Natural killer cell (primary cell): ENCODE measurements at regions not wholly inside any gene's neighbourhood (a gene's known extent, or its start where the extent isn't known, plus 50 kb on each side); places are given as distances from the start of the nearest gene placed in this dataset.

Experiments used
- ATAC-seq, 3 donors: fragments of 150-1000 bp in 2 of 3; fragments of 200-7000 bp in 1 of 3; cut with Tn5 transposase; 1 replicate in 1 of 3; 2 replicates in 2 of 3; pipeline ENCODE4 v1.10.0; 2021; ENCODE audit warnings: mild to moderate bottlenecking in 2 of 3, moderate library complexity in 2 of 3
- DNase-seq, 2 donors: peaks; one replicate each; pipeline versions ENCODE4 v3.0.0 to v3.0.0-alpha.2; 2013 to 2021; ENCODE audit warnings: mixed read lengths in 1 of 2
- H3K27ac ChIP-seq: one replicate; pipeline ENCODE4 v1.5.1; 2013; ENCODE audit warnings: mild to moderate bottlenecking, low read length
- H3K27me3 ChIP-seq: one replicate; pipeline ENCODE4 v1.6.1; 2013; ENCODE audit warnings: low read length; ENCODE audit not compliant: control insufficient read depth, insufficient read depth
- H3K36me3 ChIP-seq: one replicate; pipeline ENCODE4 v1.6.1; 2013; ENCODE audit warnings: low read length; ENCODE audit not compliant: control insufficient read depth, insufficient read depth
- H3K4me1 ChIP-seq: one replicate; pipeline ENCODE4 v1.6.1; 2013; ENCODE audit warnings: low read length; ENCODE audit not compliant: control insufficient read depth, insufficient read depth
- H3K4me3 ChIP-seq: one replicate; pipeline ENCODE4 v1.5.1; 2013; ENCODE audit warnings: low read length
- H3K9me3 ChIP-seq: one replicate; pipeline ENCODE4 v1.6.1; 2013; ENCODE audit warnings: low read length; ENCODE audit not compliant: control insufficient read depth, insufficient read depth
- H3K27ac Mint-ChIP-seq, 2 donors: one replicate each; pipeline ENCODE4 v1.8.0; 2022; ENCODE audit warnings: mild to moderate bottlenecking in 2 of 2, mixed read lengths in 2 of 2, moderate library complexity in 1 of 2
- H3K27me3 Mint-ChIP-seq, 2 donors: one replicate each; pipeline ENCODE4 v1.8.0; 2022; ENCODE audit warnings: low read depth in 2 of 2, mixed read lengths in 2 of 2
- H3K36me3 Mint-ChIP-seq: one replicate; pipeline ENCODE4 v1.8.0; 2022; ENCODE audit warnings: mixed read lengths
- H3K4me1 Mint-ChIP-seq, 2 donors: one replicate each; pipeline ENCODE4 v1.8.0; 2022; ENCODE audit warnings: mixed read lengths in 2 of 2
- H3K4me3 Mint-ChIP-seq: one replicate; pipeline ENCODE4 v1.8.0; 2022; ENCODE audit warnings: mild to moderate bottlenecking, moderate library complexity, mixed read lengths
- H3K9me3 Mint-ChIP-seq, 2 donors: one replicate each; pipeline ENCODE4 v1.8.0; 2022; ENCODE audit warnings: mixed read lengths in 2 of 2
- CTCF ChIP-seq: fragments of 200-600 bp; IDR thresholded peaks from one replicate; pipeline ENCODE4 v1.8.0; 2022; ENCODE audit warnings: antibody characterized with exemption
- WGBS: methylation state at CpG from one replicate; pipeline ENCODE4 v1.1.7; 2013; ENCODE audit warnings: missing lambda C conversion rate; ENCODE audit not compliant: insufficient coverage; 5-methylcytosine and 5-hydroxymethylcytosine counted together
- intact Hi-C: fragments of 100-400 bp; cut with micrococcal nuclease; formaldehyde crosslinking; loops from one replicate; pipeline ENCODE4 v1.14.2; 2022

DNA sequence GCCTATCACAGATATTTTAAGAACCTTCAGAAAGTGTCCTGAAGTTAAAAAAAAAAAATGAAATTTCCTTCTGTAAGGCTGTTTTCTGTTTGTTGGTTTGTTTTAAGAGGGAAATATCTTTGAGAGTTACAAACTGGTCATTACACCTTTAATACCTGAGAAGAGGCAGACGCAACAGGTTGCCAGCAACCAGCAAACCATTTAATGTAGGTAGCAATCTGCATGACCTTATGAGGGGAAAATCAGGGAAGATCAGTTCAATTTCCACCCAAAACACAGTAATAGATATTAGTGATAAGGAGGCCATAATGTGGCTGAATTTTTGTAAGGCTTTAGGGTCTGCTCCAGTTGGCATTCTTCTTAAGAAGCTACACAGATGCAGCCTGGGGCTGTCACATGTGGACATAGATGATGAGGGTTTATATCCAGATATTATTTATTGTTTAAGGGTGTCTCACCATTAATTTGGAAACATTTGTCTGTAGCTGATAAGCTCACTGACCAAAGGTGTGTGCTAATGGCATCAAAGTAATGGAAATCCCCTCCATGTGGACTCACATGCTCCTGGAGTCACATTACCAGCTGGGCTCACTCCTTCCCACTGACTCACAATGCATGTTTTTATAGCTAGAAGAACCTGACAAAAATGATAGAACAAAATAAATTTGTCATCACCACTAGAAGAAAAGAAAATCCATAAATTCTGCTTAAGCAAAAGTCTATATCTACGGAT is 83.5 kb upstream of the DTNA start:
- ATAC-seq, result no peak
- Mint-ChIP-seq H3K4me1 (no peaks in the 10 kb centered on the region), H3K36me3 (no peaks in the 10 kb centered on the region), H3K27ac (no peak overlapping the region), H3K27me3 (peaks cover 15 to 23% of the 10 kb centered on the region in 2 donors), H3K4me3 (no peak overlapping the region), H3K9me3 (peaks cover 0 to 2% of the 10 kb centered on the region in 2 donors)
- Histone ChIP-seq H3K36me3 (no peaks in the 10 kb centered on the region), H3K9me3 (no peaks in the 10 kb centered on the region), H3K27me3 (no peaks in the 10 kb centered on the region), H3K27ac (no peak overlapping the region), H3K4me1 (no peaks in the 10 kb centered on the region), H3K4me3 (no peak overlapping the region)
- no CpG with 5 or more reads among the region's 2 CpGs for WGBS
- DNase-seq, result no peak
- intact Hi-C loops, result no loop called here
- TF ChIP-seq CTCF, result no peak

DNA sequence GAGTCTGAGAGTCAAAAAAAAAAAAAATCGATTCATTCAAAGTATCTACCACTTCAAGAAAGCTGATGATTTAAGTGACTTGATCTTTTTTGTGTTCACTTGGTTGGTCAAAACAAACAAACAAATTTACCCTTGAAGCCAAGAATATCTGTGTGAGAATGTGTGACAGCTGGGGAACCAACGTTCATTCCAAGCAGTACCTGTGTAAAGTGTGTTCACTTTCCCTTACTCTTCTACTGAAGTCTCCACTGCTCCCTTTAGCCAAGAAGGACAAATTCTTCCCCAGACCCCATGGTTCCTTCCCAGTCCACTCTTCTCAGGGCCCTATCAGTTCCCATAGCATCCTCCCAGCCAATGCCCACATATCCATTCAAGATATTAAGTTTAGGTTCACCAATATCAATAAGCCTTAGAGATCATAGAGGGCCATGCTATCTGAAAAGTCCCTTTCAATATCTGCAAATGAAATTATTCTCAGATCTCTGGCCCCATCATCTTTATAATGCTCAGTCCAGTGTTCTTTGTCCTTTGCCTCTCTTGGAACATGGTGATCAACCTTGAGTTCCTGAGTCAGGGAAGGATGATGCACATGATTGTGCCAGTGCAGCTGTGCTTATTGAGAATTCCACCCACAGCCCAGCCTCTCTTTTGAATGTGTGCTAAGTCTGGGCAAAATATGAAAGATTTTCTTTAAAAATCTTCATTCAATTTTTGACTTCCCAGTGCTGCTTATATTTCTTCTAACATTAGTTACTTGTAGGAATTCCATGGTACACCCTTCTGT is 82.8 kb upstream of the DTNA start:
- H3K4me1 ChIP-seq, result no peaks in the 10 kb centered on the region
- H3K4me1 Mint-ChIP-seq, result no peaks in the 10 kb centered on the region
- no peaks in the 10 kb centered on the region for H3K36me3 Mint-ChIP-seq
- no peaks in the 10 kb centered on the region for H3K36me3 ChIP-seq
- 78% methylated on average over 1 of the region's 2 CpGs for WGBS
- no peaks in the 10 kb centered on the region for H3K27me3 ChIP-seq
- no peak overlapping the region for H3K27ac Mint-ChIP-seq
- H3K9me3 ChIP-seq, result no peaks in the 10 kb centered on the region
- no peak overlapping the region for H3K27ac ChIP-seq
- ATAC-seq, result no peak
- H3K9me3 Mint-ChIP-seq, result no peaks in the 10 kb centered on the region
- TF ChIP-seq CTCF, result no peak
- intact Hi-C loops, result no loop called here
- peaks cover 15 to 23% of the 10 kb centered on the region in 2 donors for H3K27me3 Mint-ChIP-seq
- DNase-seq, result no peak
- no peak overlapping the region for H3K4me3 ChIP-seq
- H3K4me3 Mint-ChIP-seq, result no peak overlapping the region

DNA sequence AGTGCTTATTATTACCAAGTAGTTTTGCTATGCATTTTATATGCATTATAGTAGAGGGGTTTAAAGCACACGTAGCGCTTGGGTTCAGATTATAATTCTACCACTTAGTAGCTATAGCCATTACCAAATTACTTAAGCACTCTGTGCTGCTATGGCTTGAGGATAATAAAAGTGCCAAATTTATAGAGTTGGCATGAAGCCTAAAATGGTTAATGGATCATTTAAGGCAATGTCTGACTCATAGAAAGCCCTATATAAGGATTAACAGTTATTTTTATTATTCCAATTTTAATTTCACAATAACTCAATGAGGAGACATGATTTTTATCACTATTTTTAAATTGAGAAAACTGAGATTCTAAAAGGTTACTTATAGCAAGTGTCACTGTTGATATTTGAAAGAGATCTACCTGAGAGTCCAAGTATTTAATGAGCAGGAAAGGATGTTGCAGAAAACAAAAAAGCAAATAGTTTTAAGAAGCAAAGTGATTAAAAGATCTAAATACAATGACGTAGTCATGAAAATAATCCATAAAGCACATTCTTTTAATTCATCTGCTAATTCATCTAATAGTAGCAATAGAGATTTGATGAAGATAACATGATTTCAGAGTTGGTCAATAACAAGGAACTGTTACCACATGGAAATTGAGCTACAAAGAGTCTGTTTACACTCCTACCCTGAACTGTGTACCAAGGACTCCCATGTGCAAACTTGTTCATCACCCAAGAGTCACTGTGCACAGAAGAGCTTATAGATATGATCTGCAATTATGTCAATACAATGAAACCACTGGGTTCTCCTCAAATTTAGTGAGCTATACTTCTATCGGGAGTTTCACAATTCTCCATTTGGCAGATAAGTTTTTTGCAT is 78.8 kb upstream of the DTNA start:
- Histone ChIP-seq H3K36me3 (no peaks in the 10 kb centered on the region), H3K4me1 (no peaks in the 10 kb centered on the region), H3K4me3 (no peak overlapping the region), H3K27ac (no peak overlapping the region), H3K27me3 (no peaks in the 10 kb centered on the region), H3K9me3 (no peaks in the 10 kb centered on the region)
- no peaks in the 10 kb centered on the region for H3K36me3 Mint-ChIP-seq
- intact Hi-C loops, result no loop called here
- DNase-seq, result no peak
- H3K4me3 Mint-ChIP-seq, result no peak overlapping the region
- H3K27me3 Mint-ChIP-seq, result peaks cover 15 to 31% of the 10 kb centered on the region in 2 donors
- WGBS, result 91% methylated on average over 1 of the region's 4 CpGs
- no peaks in the 10 kb centered on the region for H3K4me1 Mint-ChIP-seq
- no peak for ATAC-seq
- H3K27ac Mint-ChIP-seq, result no peak overlapping the region
- no peaks in the 10 kb centered on the region for H3K9me3 Mint-ChIP-seq
- TF ChIP-seq CTCF, result no peak
